ENCODE measurements at regions not wholly inside any gene's neighbourhood (a gene's known extent, or its start where the extent isn't known, plus 50 kb on each side); places are given as distances from the start of the nearest gene placed in this dataset.

DNA sequence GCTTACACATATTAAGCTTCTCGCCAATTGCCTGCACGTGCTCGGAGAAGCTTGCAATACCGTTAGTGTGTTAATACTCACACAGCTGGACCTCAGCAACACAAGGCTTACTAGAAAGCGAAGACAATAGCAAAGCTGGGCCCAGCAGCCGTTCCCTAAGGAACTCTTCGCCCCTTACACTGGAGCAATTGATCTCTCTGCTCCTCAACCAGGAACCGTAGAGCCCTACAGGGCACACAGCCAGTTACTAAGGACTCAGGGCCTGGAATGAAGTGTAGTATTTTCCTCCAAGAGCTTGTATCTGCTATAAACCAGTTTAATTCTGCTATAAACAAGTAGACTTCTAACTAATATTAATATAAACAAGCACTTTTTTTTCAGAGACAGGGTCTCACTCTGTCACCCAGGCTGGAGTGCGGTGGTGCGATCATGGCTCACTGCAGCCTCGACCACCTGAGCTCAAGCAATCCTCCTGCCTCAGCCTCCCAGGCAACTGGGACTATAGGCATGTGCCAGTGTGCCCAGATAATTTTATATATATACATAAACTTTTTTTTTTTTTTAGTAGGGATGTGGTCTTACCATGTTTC is 67.0 kb upstream of the SIMC1 start:
- Mint-ChIP-seq H3K27me3 (peaks cover 19 to 36% of the 10 kb centered on the region in 2 donors), H3K9me3 (no peaks in the 10 kb centered on the region), H3K4me3 (no peak overlapping the region), H3K4me1 (no peaks in the 10 kb centered on the region), H3K36me3 (no peaks in the 10 kb centered on the region), H3K27ac (no peak overlapping the region)
- DNase-seq, result no peak
- ATAC-seq (replicated peaks), result no peak

DNA sequence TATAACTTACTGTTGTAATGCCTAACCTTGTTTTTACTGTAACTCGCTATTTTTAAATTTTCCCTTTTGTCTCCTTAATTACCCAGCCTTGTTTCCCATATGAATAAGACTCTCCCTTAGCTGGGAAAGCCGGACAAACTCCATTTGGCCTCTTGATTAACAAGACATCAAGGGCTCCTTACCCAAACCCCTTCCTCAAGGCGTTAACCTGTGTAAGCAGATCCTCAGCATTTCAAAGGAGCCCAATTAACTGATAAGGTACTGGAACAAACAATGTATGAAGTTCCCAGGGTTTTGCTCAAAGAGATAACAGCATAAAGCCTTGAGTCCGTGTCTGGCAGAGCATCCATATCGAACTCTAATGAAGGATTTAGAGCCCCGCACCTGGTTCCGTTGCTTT is 66.0 kb upstream of the SIMC1 start:
- Mint-ChIP-seq H3K4me1 (no peaks in the 10 kb centered on the region), H3K4me3 (no peak overlapping the region), H3K9me3 (no peaks in the 10 kb centered on the region), H3K27me3 (peaks cover 27 to 43% of the 10 kb centered on the region in 2 donors), H3K36me3 (no peaks in the 10 kb centered on the region), H3K27ac (no peak overlapping the region)
- DNase-seq (no peak), ATAC-seq (replicated peaks) (no peak)

- Mint-ChIP-seq H3K36me3 (peaks cover 2 to 3% of the 10 kb centered on the region in 2 donors), H3K9me3 (peaks cover 3 to 5% of the 10 kb centered on the region in 2 donors), H3K4me3 (no peak overlapping the region), H3K27ac (no peak overlapping the region), H3K27me3 (peaks cover 36 to 46% of the 10 kb centered on the region in 2 donors), H3K4me1 (no peaks in the 10 kb centered on the region)
- DNase-seq (no peak), ATAC-seq (replicated peaks) (no peak)
Measured at GRCh38 chr5:176173647-176174046, 64.6 kb upstream of the SIMC1 start.

GRCh38 chr5:176174345-176175025 is 63.7 kb upstream of the SIMC1 start:
- H3K36me3 Mint-ChIP-seq, result peaks cover 2 to 4% of the 10 kb centered on the region in 2 donors
- ATAC-seq (replicated peaks), result no peak
- H3K27ac Mint-ChIP-seq, result no peak overlapping the region
- no peak for DNase-seq
- H3K9me3 Mint-ChIP-seq, result peaks cover 7 to 8% of the 10 kb centered on the region in 2 donors
- H3K4me1 Mint-ChIP-seq, result no peaks in the 10 kb centered on the region
- H3K4me3 Mint-ChIP-seq, result no peak overlapping the region
- peaks cover 40 to 45% of the 10 kb centered on the region in 2 donors for H3K27me3 Mint-ChIP-seq

GRCh38 chr5:176175101-176175852 is 62.9 kb upstream of the SIMC1 start:
- DNase-seq (no peak), ATAC-seq (replicated peaks) (no peak)
- H3K27ac Mint-ChIP-seq, result no peak overlapping the region
- peaks cover 7 to 8% of the 10 kb centered on the region in 2 donors for H3K9me3 Mint-ChIP-seq
- peaks cover 2 to 4% of the 10 kb centered on the region in 2 donors for H3K36me3 Mint-ChIP-seq
- H3K4me3 Mint-ChIP-seq, result no peak overlapping the region
- no peaks in the 10 kb centered on the region for H3K4me1 Mint-ChIP-seq
- H3K27me3 Mint-ChIP-seq, result peaks cover 43 to 47% of the 10 kb centered on the region in 2 donors

GRCh38 chr5:176176231-176176630 is 62.0 kb upstream of the SIMC1 start:
- Mint-ChIP-seq H3K4me1 (no peaks in the 10 kb centered on the region), H3K27ac (no peak overlapping the region), H3K36me3 (peaks cover 2 to 4% of the 10 kb centered on the region in 2 donors), H3K27me3 (peaks cover 47 to 52% of the 10 kb centered on the region in 2 donors), H3K4me3 (no peak overlapping the region), H3K9me3 (peaks cover 7 to 8% of the 10 kb centered on the region in 2 donors)
- ATAC-seq (replicated peaks) (no peak), DNase-seq (no peak)

GRCh38 chr5:176178789-176179188 is 59.4 kb upstream of the SIMC1 start:
- no peak overlapping the region for H3K27ac Mint-ChIP-seq
- ATAC-seq (replicated peaks), result no peak

DNA sequence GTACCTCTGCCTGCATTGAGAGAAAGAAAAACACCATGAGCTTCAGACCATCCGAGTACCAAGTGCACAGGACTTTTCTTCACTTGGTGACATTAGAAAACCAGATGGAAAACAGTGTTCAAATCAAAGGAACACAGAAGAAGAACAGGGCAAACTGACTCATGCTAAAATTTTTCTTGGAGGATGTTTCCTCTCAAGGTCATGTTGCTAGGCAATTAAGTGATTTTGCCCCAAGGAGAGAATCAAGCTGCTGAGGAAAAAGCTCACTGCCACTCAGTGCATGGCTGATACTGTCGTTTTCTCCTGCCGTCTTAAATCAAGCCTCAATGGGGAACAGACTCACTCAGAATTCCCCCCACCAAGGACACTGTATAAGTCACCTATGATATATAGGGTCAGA is 57.9 kb upstream of the SIMC1 start:
- Mint-ChIP-seq H3K4me3 (no peak overlapping the region), H3K4me1 (no peaks in the 10 kb centered on the region), H3K36me3 (peaks cover 2 to 4% of the 10 kb centered on the region in 2 donors), H3K27me3 (peaks cover 48 to 55% of the 10 kb centered on the region in 2 donors), H3K27ac (no peak overlapping the region), H3K9me3 (peaks cover 7 to 8% of the 10 kb centered on the region in 2 donors)
- DNase-seq (no peak), ATAC-seq (replicated peaks) (no peak)

More at GRCh38 chr5:176178789-176179188, 59.4 kb upstream of the SIMC1 start:
- H3K9me3 Mint-ChIP-seq, result peaks cover 7 to 8% of the 10 kb centered on the region in 2 donors
- no peak for DNase-seq
- H3K4me3 Mint-ChIP-seq, result no peak overlapping the region
- H3K27me3 Mint-ChIP-seq, result peaks cover 56 to 59% of the 10 kb centered on the region in 2 donors
- peaks cover 2 to 4% of the 10 kb centered on the region in 2 donors for H3K36me3 Mint-ChIP-seq
- H3K4me1 Mint-ChIP-seq, result no peaks in the 10 kb centered on the region

DNA sequence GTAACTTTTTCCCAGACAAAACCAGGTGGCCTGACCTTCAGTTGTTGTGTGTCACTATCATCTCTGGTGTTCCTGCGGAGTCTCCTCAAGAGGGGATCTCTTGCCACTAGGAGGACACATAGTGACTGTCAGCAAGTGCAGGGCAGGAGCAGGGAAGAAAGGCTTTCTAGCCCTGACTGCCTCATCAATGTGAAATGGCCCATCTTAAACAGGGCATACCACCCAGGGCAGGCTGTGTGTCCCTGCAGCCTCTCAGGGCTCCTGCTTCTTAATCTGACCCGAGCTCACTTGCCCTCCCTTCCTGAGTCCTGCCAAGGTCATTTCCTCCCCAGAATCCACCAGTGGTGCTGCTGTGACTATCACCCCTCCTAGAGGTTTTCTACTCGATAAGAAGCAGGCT is 57.4 kb upstream of the SIMC1 start:
- peaks cover 7 to 8% of the 10 kb centered on the region in 2 donors for H3K9me3 Mint-ChIP-seq
- H3K27ac Mint-ChIP-seq, result no peak overlapping the region
- H3K27me3 Mint-ChIP-seq, result peaks cover 47 to 52% of the 10 kb centered on the region in 2 donors
- ATAC-seq (replicated peaks) (no peak), DNase-seq (no peak)
- H3K4me3 Mint-ChIP-seq, result no peak overlapping the region
- H3K4me1 Mint-ChIP-seq, result no peaks in the 10 kb centered on the region
- H3K36me3 Mint-ChIP-seq, result peaks cover 2 to 4% of the 10 kb centered on the region in 2 donors

GRCh38 chr5:176181271-176181855 is 56.9 kb upstream of the SIMC1 start:
- no peak overlapping the region for H3K4me3 Mint-ChIP-seq
- ATAC-seq (replicated peaks) (no peak), DNase-seq (no peak)
- H3K27ac Mint-ChIP-seq, result no peak overlapping the region
- peaks cover 2 to 4% of the 10 kb centered on the region in 2 donors for H3K36me3 Mint-ChIP-seq
- H3K27me3 Mint-ChIP-seq, result peaks cover 46 to 48% of the 10 kb centered on the region in 2 donors
- H3K9me3 Mint-ChIP-seq, result peaks cover 7 to 8% of the 10 kb centered on the region in 2 donors
- no peaks in the 10 kb centered on the region for H3K4me1 Mint-ChIP-seq

DNA sequence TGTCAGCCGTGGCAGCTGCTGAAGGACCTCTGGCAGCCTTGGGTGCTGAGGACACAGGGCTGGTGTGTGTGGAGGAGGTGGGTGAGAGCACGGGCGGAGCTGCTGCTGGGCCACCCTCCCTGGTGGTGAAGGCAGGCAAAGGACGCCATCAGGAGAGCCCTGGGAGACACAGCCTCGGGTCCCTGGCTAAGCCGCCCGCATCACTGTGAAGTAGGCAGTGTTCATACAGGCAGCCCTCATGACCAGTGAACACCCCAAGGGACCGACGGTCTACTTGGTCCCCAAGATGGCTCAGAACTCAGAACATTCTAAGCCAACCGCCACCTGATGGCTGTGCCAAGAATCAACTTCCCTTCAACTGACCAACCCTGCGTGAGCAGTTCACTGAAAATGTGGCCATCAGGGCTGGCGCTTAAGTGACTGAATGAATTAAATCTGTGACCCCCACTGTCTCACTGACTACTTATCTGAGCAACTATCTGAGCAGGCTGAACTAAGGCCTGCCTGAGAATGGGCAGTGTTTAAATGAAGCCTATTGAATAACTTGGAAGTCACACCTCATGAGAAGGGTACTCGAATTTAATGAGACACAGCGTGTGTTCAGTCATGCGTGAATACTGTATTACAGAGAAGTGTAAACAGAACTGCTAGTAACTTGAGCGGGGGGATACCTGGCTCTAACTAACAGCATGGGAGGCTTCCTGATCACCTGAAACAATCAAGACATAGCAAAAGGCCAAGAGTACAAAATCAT is 54.7 kb upstream of the SIMC1 start:
- Mint-ChIP-seq H3K4me3 (no peak overlapping the region), H3K4me1 (no peaks in the 10 kb centered on the region), H3K9me3 (peaks cover 4 to 6% of the 10 kb centered on the region in 2 donors), H3K27ac (no peak overlapping the region), H3K36me3 (peaks cover under 1 to 3% of the 10 kb centered on the region in 2 donors), H3K27me3 (peaks cover 28 to 32% of the 10 kb centered on the region in 2 donors)
- no peak for ATAC-seq (replicated peaks)
- no peak for DNase-seq

- Mint-ChIP-seq H3K9me3 (no peaks in the 10 kb centered on the region), H3K4me3 (no peak overlapping the region), H3K27ac (no peak overlapping the region), H3K36me3 (no peaks in the 10 kb centered on the region), H3K4me1 (no peaks in the 10 kb centered on the region), H3K27me3 (peaks cover 21 to 34% of the 10 kb centered on the region in 2 donors)
- ATAC-seq (replicated peaks), result no peak
- no peak for DNase-seq
Measured at GRCh38 chr5:176184608-176185132, 53.6 kb upstream of the SIMC1 start.

GRCh38 chr5:176185133-176185733 is 53.0 kb upstream of the SIMC1 start:
- no peak for ATAC-seq (replicated peaks)
- H3K27me3 Mint-ChIP-seq, result peaks cover 15 to 31% of the 10 kb centered on the region in 2 donors
- DNase-seq, result no peak
- H3K36me3 Mint-ChIP-seq, result no peaks in the 10 kb centered on the region
- H3K4me1 Mint-ChIP-seq, result no peaks in the 10 kb centered on the region
- H3K27ac Mint-ChIP-seq, result no peak overlapping the region
- H3K9me3 Mint-ChIP-seq, result no peaks in the 10 kb centered on the region
- H3K4me3 Mint-ChIP-seq, result no peak overlapping the region
